MM.1S (cell line): ENCODE measurements at regions not wholly inside any gene's neighbourhood (a gene's known extent, or its start where the extent isn't known, plus 50 kb on each side); places are given as distances from the start of the nearest gene placed in this dataset.

ENCODE experiments used
- CTCF ChIP-seq: fragments of 300-600 bp; sonication (generic); IDR thresholded peaks from 2 replicates; pipeline ENCODE4 v1.5.1; 2016; ENCODE audit warnings: antibody characterized with exemption, low read length, mixed read lengths
- EZH2 ChIP-seq: fragments of 300-600 bp; sonication (generic); optimal IDR thresholded peaks from 2 replicates; pipeline ENCODE3; 2017; ENCODE audit warnings: low read depth, mild to moderate bottlenecking, antibody characterized with exemption, low read length, mixed read lengths
- EZH2phosphoT487 ChIP-seq: fragments of 300-600 bp; sonication (generic); IDR thresholded peaks from 2 replicates; pipeline ENCODE4 v1.6.1; 2018; ENCODE audit warnings: antibody characterized with exemption, low read length

DNA sequence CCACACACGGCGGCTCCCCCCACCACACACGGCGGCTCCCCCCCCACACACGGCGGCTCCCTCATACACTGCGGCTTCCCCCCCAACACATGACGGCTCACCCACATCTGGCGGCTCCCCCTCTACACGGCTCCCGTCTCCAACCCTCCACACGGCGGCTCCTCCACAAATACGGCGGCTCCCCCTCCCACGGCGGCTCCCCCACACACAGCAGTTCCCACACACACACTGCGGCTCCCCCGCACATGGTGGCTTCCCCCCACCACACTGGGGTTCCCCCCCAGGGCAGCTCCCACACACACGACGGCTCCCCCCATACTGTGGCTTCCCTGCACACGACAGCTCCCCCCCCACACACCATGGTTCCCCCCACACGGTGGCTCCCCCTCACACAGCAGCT lies 98.0 kb downstream of the TTLL2 start:
- TF ChIP-seq CTCF (no peak), EZH2phosphoT487 (no peak), EZH2 (no peak)
